ENCODE measurements at regions not wholly inside any gene's neighbourhood (a gene's known extent, or its start where the extent isn't known, plus 50 kb on each side); places are given as distances from the start of the nearest gene placed in this dataset.

- WGBS, result 67% methylated on average over 7 of the region's 8 CpGs
- intact Hi-C loops (cut with DNase I), result no loop called here
- Histone ChIP-seq H3K9me3 (no peaks in the 10 kb centered on the region), H3K4me1 (replicated peaks) (peaks cover 4% of the 10 kb centered on the region), H3K36me3 (no peaks in the 10 kb centered on the region), H3K4me3 (no peak overlapping the region), H3K27me3 (replicated peaks; ENCODE audit: insufficient read depth) (no peaks in the 10 kb centered on the region), H3K27ac (peak overlapping the region in 1 of 2 donors; percentile 10)
- TF ChIP-seq POLR2AphosphoS5 (IDR thresholded peaks at IDR 0.05) (no peak), POLR2A (IDR thresholded peaks at IDR 0.05) (no peak), CTCF (IDR thresholded peaks at IDR 0.05) (no peak)
- DNase-seq (ENCODE audit: low spot score), result no peak
Measured at GRCh38 chr6:3510617-3511016, 53.8 kb upstream of the SLC22A23 start.

GRCh38 chr6:3510178-3510577 lies 53.3 kb upstream of the SLC22A23 start:
- WGBS, result 31% methylated on average over 1 of the region's 1 CpG
- Histone ChIP-seq H3K36me3 (no peaks in the 10 kb centered on the region), H3K4me1 (replicated peaks) (peaks cover 4% of the 10 kb centered on the region), H3K4me3 (no peak overlapping the region), H3K27me3 (replicated peaks; ENCODE audit: insufficient read depth) (no peaks in the 10 kb centered on the region), H3K9me3 (no peaks in the 10 kb centered on the region), H3K27ac (peak overlapping the region in 1 of 2 donors; percentile 10)
- peak; percentile 59 for DNase-seq (ENCODE audit: low spot score)
- intact Hi-C loops (cut with DNase I), result no loop called here
- TF ChIP-seq POLR2AphosphoS5 (IDR thresholded peaks at IDR 0.05), result peak; percentile 42
- TF ChIP-seq CTCF (IDR thresholded peaks at IDR 0.05), result no peak

DNA sequence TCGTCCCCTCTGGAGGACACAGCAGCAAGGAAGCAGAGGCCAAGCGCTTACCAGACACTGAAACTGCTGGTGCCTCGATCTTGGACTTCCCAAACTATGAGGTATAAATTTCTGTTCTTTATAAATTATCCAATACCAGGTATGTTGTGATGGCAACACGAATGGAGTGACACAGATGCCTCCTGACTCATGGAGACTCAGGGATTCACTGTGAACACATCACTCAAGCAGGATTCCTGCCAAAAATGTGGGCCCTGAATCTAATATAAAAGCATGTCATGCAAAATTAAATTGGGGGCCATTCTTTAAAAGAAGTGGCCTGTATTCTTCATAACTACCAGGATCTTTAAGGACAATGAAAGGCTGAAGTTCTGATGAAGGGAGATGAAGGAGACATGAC lies 52.5 kb upstream of the SLC22A23 start:
- no peaks in the 10 kb centered on the region for H3K9me3 ChIP-seq
- peaks cover 4% of the 10 kb centered on the region for H3K4me1 ChIP-seq (replicated peaks)
- TF ChIP-seq POLR2A (IDR thresholded peaks at IDR 0.05) (no peak), CTCF (IDR thresholded peaks at IDR 0.05) (no peak), POLR2AphosphoS5 (IDR thresholded peaks at IDR 0.05) (no peak)
- H3K4me3 ChIP-seq, result no peak overlapping the region
- no peaks in the 10 kb centered on the region for H3K27me3 ChIP-seq (replicated peaks; ENCODE audit: insufficient read depth)
- H3K36me3 ChIP-seq, result no peaks in the 10 kb centered on the region
- 88% methylated on average over 4 of the region's 4 CpGs for WGBS
- intact Hi-C loops (cut with DNase I), result no loop called here
- peak overlapping the region; percentile 8 to 26 for H3K27ac ChIP-seq
- no peak for DNase-seq (ENCODE audit: low spot score)

DNA sequence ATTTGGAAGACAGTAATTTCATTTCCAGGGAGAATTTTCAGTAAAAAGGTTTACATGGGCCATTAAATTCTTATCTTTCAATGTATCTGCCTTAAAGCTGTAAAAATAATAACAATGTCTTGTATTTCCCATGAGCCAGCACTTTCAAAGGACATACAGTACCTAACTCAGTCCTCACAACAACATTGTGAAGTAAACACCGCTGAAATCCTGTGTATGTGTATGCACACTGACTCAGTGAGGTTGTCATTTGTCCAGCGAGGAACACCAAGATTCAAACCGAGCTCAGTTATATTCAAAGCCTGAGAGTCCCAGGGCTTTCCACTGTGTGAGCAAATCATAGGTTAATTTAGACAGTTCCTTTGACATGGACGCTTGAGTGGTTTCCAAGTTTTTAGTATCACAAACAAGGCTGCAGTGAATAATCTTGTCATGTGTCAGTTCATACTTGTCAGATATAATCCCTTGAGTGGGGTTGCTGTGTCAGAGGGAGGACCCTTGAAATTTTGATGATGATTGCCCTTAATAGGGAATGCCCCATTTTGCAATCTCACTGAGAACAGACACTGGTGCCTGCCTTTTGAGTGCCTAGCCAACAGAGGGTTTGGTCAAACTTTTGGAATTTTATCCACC lies 50.0 kb upstream of the SLC22A23 start:
- Histone ChIP-seq H3K36me3 (no peaks in the 10 kb centered on the region), H3K27ac (peak overlapping the region; percentile 57 to 66), H3K9me3 (no peaks in the 10 kb centered on the region), H3K4me1 (replicated peaks) (peaks cover 4% of the 10 kb centered on the region), H3K27me3 (replicated peaks; ENCODE audit: insufficient read depth) (no peaks in the 10 kb centered on the region), H3K4me3 (no peak overlapping the region)
- 40% methylated on average over 4 of the region's 4 CpGs for WGBS
- peak; percentile 57 for DNase-seq (ENCODE audit: low spot score)
- TF ChIP-seq POLR2A (IDR thresholded peaks at IDR 0.05) (no peak), POLR2AphosphoS5 (IDR thresholded peaks at IDR 0.05) (peak; percentile 91), CTCF (IDR thresholded peaks at IDR 0.05) (no peak)
- intact Hi-C loops (cut with DNase I), result no loop called here

Data from prostate gland (tissue), 2 donors.